ENCODE measurements at regions not wholly inside any gene's neighbourhood (a gene's known extent, or its start where the extent isn't known, plus 50 kb on each side); places are given as distances from the start of the nearest gene placed in this dataset.
A peak's percentile ranks its signal among the peaks of the same experiment; 100 is the strongest.

GRCh38 chr7:25565002-25565401 lies 336.7 kb upstream of the NPVF start:
- intact Hi-C loops (cut with DNase I) = loop anchor here in 1 of 2 donors (2.0 to 5.0 kb wide), 2 partner anchors 173 to 286 kb away; no protein-coding TSS in a partner anchor
- ATAC-seq = peak; percentile 10 to 51
- no peak for DNase-seq

DNA sequence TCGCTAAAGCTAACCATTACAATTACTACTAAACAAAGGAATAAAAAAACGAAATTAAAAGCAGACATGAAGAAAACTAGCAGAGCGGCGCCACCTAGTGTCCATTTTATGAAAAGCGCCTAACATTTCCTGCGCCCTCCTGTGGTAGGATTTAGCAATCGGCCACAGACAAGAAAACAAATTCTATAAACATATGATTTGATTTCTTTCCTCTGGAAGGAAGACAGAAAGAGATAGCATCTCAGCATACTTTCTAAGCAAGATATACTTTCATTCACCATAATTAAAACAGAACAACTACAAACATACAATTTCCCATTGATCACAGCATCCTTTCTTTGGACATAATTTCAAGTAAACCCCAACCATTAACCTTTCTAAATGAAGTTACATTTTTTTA lies 337.7 kb upstream of the NPVF start:
- DNase-seq (peak; percentile 45), ATAC-seq (peak in 1 of 2 donors; percentile 20)
- intact Hi-C loops (cut with DNase I) = loop anchor here (1.0 to 5.0 kb wide), 3 partner anchors 174 to 285 kb away; no protein-coding TSS in a partner anchor

DNA sequence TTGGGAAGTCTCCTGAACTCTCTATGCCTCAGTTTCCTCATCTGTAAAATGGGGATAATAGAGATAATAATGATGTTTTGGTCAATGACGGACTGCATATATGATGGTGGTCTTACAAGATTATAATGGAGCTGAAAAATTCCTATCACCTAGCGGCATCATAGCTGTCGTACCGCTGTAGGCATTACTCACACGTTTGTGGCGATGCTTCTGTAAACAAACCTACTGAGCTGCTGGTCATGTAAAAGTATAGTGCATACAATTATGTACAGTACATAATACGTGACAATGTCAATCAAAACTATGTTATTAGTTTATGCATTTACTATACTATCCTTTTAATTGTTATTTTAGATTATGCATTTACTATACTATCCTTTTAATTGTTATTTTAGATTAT lies 339.1 kb upstream of the NPVF start:
- intact Hi-C loops (cut with DNase I) = loop anchor here (2.0 to 5.0 kb wide), 2 partner anchors 175 to 283 kb away; no protein-coding TSS in a partner anchor
- no peak for DNase-seq
- ATAC-seq = no peak

DNA sequence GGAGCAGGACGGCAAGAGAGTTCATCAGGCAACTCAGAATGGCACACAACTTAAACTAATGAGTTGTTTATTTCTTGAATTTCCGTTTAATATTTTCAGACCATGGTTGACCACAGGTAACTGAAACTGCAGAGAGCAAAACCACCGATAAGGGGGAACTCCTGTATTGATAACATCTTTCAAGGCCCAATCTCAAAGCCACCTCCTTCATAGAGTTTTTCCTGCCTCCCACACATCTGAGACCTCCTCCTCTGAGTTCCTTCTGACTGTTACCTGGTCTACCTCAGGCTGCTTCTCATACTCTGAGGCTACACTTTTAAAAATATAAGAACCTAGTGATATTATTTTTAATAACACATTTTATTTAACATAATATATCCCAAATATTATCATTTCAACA lies 341.5 kb upstream of the NPVF start:
- intact Hi-C loops (cut with DNase I) = loop anchor here in 1 of 2 donors (5.0 kb wide), 1 partner anchor 177 kb away; no protein-coding TSS in a partner anchor
- ATAC-seq (no peak), DNase-seq (no peak)

DNA sequence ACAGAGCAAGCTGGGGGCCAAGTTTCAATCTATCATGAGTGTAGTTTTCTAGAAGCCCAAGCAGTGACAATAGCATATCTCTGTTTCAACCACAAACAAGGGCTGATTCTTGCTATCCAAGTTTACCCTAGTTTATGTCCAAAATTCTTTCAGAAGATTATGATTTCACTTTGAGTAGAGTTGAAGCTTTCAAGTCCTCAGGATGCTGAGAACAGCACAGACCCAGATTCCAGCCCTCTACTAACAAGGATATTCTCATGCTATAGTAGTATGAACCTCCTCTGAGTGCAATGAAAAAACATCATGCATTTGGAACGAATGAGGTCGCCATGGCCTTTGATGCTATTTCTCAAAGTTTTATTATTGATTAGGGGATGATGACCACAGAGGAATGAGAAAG lies 344.1 kb upstream of the NPVF start:
- DNase-seq = no peak
- ATAC-seq = no peak
- intact Hi-C loops (cut with DNase I) = no loop called here

GRCh38 chr7:25574828-25575227 lies 346.5 kb upstream of the NPVF start:
- intact Hi-C loops (cut with DNase I) = no loop called here
- ATAC-seq (no peak), DNase-seq (no peak)

DNA sequence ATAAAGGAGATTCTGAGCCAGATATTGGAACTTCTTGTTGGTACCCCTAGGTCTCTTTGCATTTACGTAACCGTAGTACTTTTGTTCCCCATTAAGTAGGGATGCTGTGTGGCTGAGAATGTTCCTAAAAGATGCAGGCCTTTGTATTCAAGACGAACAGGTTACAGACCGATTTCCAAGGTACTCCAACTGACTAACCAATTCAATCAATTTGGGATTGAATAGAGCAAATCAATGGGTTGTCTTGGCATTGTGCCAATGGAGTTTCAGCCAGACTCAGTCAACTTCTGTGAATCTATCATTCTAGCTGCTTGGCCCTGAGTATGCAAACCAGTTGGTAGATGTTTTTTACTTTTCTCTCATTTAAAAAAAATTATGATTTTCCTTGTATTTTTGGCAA lies 347.3 kb upstream of the NPVF start:
- intact Hi-C loops (cut with DNase I) = no loop called here
- ATAC-seq = no peak

DNA sequence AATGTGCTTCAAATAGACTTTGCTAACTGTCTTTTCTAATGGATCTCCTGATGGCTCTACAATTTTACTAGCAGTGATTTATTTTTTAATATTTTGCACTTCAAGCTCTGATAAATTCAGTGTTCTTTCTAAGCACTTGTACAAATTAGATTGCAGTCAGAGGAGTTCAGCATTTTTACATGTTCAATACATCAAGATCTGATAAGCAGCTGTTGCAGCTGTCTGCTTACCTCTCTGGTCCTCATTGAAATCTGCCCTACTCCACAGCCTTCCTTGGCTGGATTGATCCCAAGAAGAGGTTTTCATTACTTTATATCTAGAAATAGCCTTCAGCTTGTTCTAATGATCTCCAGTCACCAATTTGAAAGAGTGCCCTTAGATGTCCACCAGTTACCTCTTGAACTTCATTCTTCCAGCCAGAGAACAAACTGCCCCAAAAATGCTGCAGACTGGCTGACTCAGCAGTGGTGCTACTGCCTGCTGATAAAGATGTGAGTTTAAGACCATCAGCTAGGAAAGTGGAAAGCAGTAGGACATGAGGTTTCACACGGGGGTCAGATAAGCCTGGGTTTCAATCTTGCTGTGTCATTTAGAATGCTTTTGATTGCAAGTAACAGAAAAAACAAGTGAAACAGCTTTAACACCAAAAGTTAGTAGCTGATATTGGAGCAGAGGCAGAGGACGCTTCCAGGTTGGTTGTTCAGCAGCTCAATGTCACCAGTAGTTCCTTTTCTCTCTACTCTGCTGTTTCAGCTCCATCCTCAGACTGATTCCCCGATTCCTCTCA lies 350.9 kb upstream of the NPVF start:
- intact Hi-C loops (cut with DNase I) = no loop called here
- DNase-seq (no peak), ATAC-seq (no peak)

More for the DNA sequence above, 347.3 kb upstream of the NPVF start:
- no peak for DNase-seq

- intact Hi-C loops (cut with DNase I) = no loop called here
- no peak for ATAC-seq
- no peak for DNase-seq
These were observed 351.4 kb upstream of the NPVF start for GRCh38 chr7:25579778-25580075.

GRCh38 chr7:25580141-25580540 lies 351.9 kb upstream of the NPVF start:
- intact Hi-C loops (cut with DNase I) = no loop called here
- ATAC-seq (no peak), DNase-seq (no peak)

- intact Hi-C loops (cut with DNase I) = no loop called here
- no peak for DNase-seq
- peak in 1 of 2 donors; percentile 33 for ATAC-seq
These were observed 355.3 kb upstream of the NPVF start for GRCh38 chr7:25583621-25584020.

DNA sequence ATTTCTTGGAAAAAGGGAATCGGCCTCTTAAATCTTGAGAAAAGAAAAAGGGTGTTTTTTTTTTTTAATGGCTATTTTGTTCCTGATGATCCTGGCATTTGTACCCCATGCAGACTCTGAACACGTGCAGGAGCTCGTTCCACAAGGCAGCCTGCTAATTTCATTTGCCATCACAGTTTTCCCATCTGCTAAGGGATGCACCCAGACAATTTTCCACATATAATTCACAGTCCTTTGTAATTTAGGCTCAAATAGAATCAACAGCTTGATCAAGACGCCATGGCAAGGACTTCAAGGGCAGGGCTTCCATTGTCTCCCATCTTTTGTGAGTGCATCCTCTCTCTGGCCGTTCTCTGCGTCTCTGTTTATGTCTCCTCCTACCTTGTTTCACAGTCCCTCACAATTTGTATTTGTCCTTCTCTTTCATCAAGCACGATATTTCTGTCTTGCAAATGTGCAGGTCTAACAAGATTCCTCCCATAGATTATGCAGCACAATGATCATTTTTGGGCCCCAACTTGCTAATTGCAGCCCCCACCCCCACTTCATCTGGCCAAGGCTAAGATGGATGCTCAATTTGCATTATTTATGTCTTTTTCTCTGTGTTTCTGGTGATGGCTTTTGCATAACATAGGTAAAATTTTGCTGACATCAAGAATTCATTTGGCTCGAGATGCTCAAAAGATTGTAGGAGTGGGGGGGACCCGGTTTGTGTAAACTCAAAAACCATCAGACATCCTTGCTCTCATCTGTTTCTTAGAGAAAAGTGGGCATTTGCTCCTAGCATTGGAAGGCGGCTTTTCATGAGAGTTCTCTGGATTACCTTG lies 356.0 kb upstream of the NPVF start:
- intact Hi-C loops (cut with DNase I) = no loop called here
- DNase-seq (no peak), ATAC-seq (no peak)

GRCh38 chr7:25586513-25586912 lies 358.2 kb upstream of the NPVF start:
- ATAC-seq (no peak), DNase-seq (no peak)
- intact Hi-C loops (cut with DNase I) = no loop called here

DNA sequence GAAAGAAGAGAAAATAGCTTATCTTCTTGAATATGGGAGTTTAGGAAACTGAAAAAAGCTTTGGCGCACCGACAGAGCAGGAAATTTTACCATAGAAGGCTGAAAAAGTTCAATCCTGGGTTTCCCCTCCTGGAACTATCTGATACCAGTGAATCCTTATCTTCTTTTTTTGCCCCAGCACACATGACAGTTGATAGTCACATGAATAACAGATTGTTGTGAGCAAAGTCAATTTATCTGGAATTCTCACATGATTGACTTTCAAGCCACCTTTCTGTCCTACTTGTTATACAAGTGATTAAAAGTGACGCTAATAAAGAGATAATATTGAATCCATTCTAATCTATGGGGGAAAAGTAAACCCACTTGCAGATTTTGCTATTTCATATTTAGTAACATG lies 365.8 kb upstream of the NPVF start:
- intact Hi-C loops (cut with DNase I) = no loop called here
- DNase-seq (no peak), ATAC-seq (no peak)

DNA sequence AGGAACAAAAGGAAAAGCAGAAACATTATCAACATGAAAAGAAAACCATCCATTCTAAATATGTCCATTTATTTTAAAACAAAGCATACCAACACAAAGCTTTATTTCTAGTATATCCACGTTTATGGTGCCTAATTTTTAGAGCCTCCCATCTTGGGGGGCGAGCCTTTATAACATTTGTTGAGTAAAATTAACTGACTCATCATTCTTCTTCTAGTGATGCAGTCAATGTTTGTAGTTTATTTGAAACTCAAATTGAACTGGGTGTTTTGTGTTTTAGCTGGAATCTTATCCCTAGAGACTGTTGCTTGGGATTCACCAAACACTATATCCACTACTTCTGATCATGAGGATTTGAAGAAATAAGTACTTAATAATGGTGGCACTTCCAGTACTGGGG lies 366.4 kb upstream of the NPVF start:
- intact Hi-C loops (cut with DNase I) = no loop called here
- ATAC-seq (no peak), DNase-seq (no peak)

DNA sequence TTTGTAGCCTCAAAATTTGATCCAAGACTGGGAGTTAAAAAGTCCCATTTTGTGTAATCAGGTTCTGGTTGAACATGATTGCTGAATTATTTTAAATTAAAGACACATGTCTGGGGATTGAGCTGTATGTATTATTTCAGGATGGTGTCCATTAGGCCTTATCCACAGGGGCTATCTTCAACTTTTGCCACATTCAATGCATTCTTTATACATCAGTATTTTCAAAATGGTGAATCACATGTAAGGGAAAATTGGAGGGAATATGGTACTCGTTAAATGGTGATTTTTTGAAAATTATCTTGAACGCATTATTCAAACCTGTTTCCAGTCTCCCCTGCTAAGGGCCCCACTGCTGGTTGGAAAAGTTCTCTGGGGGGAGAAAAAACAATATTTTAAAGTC lies 367.7 kb upstream of the NPVF start:
- DNase-seq = no peak
- ATAC-seq = no peak
- intact Hi-C loops (cut with DNase I) = no loop called here

DNA sequence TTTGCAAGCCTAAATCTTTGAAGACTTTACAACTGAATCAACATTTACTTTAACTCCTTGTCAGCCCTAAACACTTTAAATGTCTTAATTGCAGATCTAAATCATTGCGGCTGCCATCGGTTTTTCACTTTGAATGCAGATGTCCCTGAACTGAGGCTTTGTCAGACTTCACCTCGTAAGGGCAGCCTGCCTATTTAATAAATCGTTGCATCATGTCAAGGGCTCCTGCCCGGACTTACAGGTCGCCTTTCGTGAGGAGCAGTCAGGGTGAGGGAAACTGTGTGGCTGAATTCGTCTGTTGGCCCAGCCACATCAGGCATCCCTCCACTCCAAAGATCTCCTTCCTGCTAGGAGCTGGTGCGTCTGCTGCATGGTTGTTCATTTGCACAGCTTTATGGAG lies 368.2 kb upstream of the NPVF start:
- ATAC-seq = no peak
- intact Hi-C loops (cut with DNase I) = no loop called here
- no peak for DNase-seq

DNA sequence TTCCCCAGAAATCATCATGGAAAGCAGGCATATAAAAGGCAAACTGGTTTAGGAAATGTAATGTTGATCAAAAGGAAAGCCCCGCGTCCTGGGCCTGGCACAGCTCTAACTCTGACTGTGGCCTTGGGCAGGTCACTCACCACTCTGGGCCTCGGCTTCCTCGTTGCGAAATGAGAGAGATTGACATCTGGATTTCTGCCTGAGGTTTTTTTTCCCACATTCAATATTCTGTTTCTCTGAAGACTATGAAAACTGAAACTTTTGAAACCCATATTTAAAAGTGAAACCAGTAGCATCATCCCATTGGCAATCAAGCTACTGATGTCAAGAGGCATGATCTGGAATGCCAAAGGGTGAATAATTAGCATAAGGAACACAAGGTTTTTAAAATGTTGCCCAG lies 369.7 kb upstream of the NPVF start:
- intact Hi-C loops (cut with DNase I) = no loop called here
- peak; percentile 22 to 61 for ATAC-seq
- peak; percentile 30 for DNase-seq

DNA sequence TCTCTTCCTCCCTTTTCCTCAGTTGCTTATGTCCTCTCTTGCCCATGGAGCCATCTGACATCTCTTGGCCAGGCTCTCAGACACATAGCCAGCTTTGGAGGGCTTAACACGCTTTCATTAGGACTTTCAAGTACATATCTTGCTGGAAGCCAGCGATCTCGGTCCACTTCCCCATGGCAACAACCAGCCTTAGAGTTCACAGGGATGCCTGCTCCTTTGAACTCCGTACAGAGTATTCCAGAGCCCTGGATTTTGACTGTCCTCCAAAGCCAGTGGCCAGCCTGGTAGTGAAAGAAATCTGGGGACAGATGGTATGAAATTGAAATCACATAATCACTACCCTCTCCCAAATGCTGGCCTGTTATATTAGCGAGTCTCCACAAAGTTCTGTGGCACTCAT lies 370.5 kb upstream of the NPVF start:
- DNase-seq (no peak), ATAC-seq (no peak)
- intact Hi-C loops (cut with DNase I) = no loop called here

DNA sequence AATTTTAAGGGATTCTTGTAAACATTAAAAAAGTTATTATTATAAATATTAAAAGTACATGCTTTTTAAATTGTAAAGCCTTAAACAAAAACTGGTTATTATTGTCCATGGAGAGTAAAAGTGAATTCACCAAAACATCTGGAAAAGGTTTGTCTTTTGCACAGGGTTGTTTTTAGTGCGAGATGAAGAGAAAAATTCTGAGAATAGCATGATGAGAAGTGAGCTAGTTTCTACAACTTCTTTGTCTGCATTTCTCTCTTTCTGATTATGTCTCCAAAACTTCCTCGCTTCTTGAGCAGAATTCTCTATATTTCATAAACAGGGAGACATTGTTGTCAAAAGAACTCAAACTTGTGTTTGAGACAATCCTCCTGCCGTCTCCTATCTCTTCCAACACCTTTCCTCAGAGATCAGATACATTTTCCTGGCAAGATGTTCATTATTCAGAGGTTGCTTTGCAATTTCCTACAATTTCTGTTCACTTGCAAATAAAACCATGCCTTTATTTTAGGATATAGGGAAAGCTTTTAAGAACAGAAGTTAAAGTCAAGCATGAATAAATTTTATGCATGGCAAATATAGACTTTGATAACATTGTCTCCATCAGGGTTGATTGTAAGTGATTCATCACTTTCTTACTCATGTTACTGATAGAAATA lies 372.1 kb upstream of the NPVF start:
- intact Hi-C loops (cut with DNase I) = no loop called here
- no peak for DNase-seq
- ATAC-seq = no peak

All from left cardiac atrium (tissue), 4 donors.